Inferior parietal cortex (tissue), 1 donor: ENCODE measurements at regions not wholly inside any gene's neighbourhood (a gene's known extent, or its start where the extent isn't known, plus 50 kb on each side); places are given as distances from the start of the nearest gene placed in this dataset.

Source experiments
- DNase-seq: peaks from one replicate; pipeline ENCODE4 v3.0.0-alpha.2; 2016; ENCODE audit errors: extremely low spot score

DNA sequence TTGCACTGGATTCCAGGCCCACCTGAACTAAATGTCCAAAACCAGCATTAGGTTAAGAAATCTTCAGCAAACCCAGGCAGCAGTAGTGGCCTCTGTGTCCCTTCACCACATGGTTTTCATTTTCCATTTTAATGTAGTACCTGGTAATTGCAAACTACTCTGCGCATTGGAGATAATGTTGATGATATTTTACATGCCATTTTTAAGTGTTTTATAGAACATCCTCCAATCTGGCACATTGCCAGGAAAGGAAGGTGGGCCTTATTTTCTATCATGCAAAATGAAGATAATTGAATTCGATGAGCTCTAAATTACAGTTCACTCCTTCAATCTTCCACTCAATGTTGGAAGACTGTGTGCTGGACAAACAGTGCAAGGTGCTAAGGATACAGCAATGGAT, 89.5 kb downstream of the ZC3H11B start:
- DNase-seq = no peak

DNA sequence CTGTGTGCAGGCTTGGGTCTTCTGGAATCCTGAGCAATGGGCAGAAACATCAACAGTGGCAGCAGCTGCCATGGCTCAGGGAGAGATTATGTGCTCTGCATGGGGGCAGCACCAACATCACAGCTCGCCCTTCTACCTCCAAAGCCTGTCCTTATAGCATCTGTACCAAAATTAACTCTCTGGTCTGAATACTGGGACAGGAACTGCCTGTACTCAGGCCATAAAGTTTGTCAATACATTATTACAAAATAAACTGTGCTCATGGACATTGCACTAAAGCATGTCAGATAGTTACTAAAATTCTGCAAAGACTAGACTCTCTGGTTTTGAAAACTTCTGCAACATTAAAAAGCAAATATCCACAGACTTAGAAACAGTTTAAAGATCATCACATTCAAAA, 91.6 kb downstream of the ZC3H11B start:
- no peak for DNase-seq

DNA sequence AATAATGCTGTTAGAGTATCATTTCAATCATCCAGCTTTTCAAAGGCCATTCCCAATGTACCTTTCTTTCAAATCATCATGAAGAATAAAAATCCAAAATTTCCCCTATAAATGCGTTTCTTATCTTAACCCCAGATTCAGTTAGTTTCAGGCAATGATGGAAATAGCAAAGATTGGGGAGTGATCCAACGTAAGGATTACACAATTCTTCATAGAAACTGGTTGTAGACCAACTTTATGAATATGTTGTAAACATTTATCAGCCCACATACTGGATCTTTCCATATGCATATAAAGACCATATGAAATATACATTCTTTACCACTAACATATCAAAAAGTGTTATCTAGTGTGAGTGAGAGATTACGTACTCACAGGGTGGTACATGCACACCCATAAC, 92.7 kb downstream of the ZC3H11B start:
- DNase-seq = no peak

- DNase-seq = no peak
Observed at GRCh38 chr1:219518907-219519248, 94.0 kb downstream of the ZC3H11B start.

DNA sequence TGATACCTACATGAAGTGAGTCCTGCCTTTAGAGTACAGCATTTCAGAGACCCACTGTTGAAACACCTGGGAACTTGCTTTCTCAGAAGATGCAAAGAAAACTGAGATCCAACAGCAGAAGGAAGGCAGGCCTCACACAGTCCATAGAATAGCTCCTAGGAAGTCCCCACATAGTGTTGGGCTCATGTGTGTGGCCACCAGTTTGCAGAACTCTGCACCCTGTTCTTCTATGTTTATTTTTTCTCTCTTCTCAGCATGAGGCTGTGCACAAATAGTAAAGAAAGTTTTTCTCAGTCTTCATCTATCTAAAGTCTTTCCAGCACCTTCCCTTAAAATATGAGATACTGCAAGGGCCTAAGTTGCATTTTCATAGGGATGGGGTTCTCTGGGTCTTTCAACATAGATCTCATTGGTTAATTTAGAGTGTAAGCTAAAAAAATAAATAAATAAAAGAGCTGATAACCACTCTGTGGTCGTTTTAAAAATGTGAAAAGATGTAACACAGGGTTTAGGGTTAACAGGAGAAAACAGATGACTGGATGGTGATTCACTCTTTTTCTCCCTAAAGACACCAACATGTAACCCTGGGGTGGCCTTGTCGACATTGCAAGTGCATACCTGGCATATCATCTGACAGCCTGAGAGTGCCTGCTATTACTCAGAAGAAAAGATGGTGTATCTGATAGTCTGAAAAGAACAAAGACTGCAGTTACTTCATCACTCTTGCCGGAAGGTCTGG, 94.6 kb downstream of the ZC3H11B start:
- DNase-seq = no peak

GRCh38 chr1:219517031-219517430, 95.9 kb downstream of the ZC3H11B start:
- DNase-seq = no peak

- DNase-seq = no peak
Observed at GRCh38 chr1:219514728-219515127, 98.2 kb downstream of the ZC3H11B start.

- DNase-seq = no peak
Observed at GRCh38 chr1:219507437-219507836, 105.5 kb downstream of the ZC3H11B start.

- no peak for DNase-seq
Observed at GRCh38 chr1:219506936-219507335, 106.0 kb downstream of the ZC3H11B start.

GRCh38 chr1:219506473-219506899, 106.4 kb downstream of the ZC3H11B start:
- no peak for DNase-seq

GRCh38 chr1:219505886-219506285, 107.0 kb downstream of the ZC3H11B start:
- no peak for DNase-seq

GRCh38 chr1:219503604-219504003, 109.3 kb downstream of the ZC3H11B start:
- no peak for DNase-seq

DNA sequence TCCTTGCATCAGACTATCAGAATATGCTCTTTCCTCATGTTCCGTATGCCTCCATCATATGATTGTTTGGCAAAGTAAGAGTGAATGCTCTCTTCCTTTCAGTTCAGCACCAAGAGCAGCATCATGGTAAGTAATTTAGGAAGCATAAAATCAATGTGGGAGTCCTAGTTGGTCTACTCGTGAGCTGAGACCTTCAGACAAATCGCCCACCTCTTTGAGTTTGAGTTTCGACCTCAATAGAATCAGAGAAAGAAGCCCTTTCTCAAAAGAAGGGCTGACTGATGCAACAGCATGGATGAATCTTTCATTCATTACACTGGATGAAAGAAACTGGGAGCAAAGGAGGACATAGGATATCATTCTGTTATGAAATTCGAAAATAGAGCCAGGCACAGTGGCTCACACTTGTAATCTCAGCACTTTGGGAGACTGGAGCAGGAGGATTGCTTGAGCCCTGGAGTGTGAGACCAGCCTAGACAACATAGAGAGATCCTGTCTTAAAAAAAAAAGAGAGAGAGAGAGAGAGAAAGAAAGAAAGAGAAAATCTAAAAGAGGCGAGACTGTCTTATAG, 112.5 kb downstream of the ZC3H11B start:
- DNase-seq = no peak

DNA sequence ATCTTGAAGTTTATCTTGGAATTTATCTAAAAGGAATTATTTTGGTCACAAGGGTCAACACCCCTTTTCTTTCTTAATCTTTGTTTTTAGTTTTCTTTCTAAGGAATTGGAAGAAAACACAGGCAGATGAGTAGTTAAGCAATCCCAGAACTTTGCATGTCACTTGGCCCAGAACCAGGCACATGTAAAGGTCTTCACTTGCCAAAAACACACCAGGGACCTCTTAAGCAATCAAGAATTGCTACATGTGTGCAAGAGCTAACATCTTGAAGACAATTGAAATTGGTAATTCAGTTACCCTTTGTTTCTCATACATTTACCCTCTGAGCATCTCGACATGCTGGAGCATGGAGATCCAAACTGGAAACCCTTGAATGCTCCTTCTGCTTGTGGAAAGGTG, 114.2 kb downstream of the ZC3H11B start:
- no peak for DNase-seq

DNA sequence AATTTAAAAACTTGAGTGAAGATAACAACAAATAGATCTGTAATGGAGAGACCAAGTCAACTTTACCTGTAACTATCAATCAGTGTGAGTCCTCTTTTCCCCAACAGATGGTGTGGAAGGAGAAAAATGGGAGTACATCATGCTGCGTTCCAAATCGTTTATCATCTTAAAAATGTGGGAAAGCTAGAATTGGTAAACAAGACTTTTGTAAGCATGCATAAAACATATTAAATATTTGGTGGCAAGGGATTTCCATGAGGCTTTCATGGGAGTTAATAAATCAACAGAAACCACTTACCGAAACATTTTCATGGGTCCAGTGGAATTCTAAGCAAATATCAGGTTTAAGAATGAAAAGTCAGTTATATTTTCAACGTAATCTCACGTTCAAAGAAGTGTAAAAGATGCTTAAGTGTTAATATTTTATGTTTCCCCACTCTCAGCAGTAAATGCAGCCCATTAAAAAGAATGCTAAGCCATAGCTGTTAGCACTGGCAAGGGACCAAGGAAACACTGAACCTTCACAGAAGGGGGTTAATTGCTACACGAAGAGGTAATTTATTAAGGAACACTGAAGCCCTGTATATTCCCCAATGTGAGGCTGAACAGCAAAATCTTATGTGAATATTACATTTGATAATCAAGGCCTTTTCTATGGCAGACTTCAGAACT, 117.0 kb downstream of the ZC3H11B start:
- no peak for DNase-seq

DNA sequence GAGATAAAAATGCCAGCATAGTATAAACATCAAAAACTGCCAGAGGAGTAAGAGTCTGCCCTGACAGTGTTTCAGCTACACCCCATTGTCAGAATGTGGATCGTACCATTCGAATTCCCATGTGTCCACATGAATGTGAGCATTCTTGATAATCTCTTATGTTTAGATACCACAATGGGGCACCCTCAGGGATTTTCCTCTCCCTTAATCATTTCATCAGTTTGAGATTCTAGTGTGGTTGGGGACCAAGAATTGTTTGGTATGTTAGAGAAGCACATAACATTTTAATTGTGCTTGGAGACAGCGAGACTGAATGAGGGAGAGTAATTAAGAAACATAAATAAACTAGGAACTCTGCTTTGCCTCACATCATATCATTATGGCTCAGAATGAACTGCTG, 120.2 kb downstream of the ZC3H11B start:
- no peak for DNase-seq

DNA sequence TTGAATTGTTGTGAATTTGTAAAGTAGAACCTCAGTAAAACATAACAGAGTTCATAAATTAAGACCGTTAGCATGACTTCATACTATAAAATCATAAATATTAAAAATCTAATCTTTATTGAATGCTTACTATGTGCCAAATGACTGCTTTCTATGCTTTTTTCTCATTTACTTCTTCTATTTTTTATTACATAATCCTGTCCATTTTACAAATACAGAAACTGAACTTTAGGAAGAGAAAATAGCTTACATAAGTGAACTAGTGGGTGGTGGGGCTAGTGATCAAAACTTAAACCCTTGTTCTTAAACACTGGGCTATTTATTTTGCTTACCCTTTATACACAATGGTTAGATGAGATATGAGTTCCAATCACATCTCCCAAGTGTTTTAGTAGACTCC, 122.3 kb downstream of the ZC3H11B start:
- DNase-seq = no peak

DNA sequence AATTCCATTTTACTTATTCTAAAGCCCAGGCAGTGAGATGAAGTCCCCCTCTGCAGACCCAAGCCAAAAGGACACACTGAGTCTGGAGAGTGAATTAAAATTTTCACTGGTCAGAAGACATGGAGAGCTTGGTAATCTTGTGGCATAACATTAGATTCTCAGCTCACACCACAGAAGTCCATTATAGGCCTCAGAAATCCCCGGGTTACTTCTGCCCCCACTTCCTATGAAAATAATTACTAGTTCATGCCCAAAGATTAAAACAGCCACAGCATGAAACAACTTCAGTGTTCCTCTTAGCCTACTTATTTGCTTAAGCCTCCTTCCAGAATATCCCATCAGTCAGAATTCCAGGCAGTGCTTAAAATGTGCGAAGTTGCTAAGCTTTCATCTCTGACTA, 123.3 kb downstream of the ZC3H11B start:
- no peak for DNase-seq

- DNase-seq = no peak
Observed at GRCh38 chr1:219488275-219488674, 124.6 kb downstream of the ZC3H11B start.

DNA sequence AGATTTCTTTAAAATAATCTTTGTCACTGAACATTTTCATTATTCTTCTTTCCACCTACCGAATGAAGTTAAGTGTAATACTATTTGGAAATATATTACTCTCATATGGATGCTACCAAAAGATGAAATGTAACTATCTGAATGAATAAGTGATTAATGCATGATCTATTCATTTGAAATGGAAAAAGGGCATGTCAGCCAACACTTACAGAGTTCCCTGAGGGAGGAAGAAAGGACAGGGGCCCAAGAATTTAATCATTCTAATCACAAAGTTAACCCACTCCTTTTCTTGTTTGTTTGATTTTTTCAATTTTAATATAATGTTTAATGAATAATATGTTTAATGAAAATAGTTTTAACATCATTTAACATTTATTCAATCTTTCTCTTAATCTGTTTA, 129.4 kb downstream of the ZC3H11B start:
- DNase-seq = no peak

DNA sequence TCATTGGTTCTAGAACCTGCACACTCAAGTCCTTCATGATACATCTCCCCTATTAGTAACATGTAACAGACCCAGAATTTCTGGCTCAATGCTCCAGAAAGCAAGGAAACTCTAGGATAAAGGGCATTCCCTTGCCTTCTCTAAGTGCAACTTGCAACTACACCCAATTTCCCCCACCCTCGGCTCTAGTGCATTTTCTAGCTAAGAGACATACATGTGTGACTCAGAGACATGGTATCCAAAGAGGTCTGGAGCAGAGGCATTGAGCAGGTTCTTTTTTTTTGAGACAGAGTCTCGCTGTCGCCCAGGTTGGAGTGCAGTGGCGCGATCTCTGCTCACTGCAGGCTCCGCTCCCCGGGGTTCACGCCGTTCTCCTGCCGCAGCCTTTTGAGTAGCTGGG, 132.9 kb downstream of the ZC3H11B start:
- DNase-seq = no peak

DNA sequence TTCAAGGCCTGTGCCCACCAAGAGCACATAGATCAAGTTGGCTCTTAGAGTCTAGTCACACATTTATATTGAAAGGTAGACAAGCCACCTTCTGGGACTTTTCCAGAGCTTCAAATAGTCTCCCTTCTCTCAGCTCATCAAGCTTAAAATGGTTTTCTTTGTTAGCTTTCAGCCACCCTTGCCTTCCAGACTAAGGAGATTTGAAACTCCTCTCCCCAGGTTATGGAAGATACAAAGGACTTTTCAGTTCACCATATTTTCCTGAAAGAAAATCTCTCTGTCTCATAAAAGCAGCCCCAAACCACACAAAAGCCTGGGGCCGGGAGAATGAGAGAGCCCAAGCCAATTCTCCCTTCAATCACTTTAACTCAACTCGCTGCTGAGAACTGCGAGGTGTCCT, 134.1 kb downstream of the ZC3H11B start:
- DNase-seq = no peak

- DNase-seq = no peak
Observed at GRCh38 chr1:219477861-219478260, 135.0 kb downstream of the ZC3H11B start.
